OCI-LY3 (cell line): ENCODE measurements at regions not wholly inside any gene's neighbourhood (a gene's known extent, or its start where the extent isn't known, plus 50 kb on each side); places are given as distances from the start of the nearest gene placed in this dataset.

Experiments
- EZH2phosphoT487 ChIP-seq: fragments of 200-600 bp; shearing (Covaris generic); IDR thresholded peaks from 2 replicates; pipeline ENCODE4 v1.6.1; 2018; ENCODE audit warnings: antibody characterized with exemption, mixed run types, low read depth
- TF ChIP-seq, protein P1 (sequence below): fragments of 200-600, 300-600 bp; sonication (generic); IDR thresholded peaks from 2 replicates; pipeline ENCODE4 v1.5.1; 2014; ENCODE audit warnings: antibody characterized with exemption, low read length, low read depth

- TF ChIP-seq, protein P1, sequence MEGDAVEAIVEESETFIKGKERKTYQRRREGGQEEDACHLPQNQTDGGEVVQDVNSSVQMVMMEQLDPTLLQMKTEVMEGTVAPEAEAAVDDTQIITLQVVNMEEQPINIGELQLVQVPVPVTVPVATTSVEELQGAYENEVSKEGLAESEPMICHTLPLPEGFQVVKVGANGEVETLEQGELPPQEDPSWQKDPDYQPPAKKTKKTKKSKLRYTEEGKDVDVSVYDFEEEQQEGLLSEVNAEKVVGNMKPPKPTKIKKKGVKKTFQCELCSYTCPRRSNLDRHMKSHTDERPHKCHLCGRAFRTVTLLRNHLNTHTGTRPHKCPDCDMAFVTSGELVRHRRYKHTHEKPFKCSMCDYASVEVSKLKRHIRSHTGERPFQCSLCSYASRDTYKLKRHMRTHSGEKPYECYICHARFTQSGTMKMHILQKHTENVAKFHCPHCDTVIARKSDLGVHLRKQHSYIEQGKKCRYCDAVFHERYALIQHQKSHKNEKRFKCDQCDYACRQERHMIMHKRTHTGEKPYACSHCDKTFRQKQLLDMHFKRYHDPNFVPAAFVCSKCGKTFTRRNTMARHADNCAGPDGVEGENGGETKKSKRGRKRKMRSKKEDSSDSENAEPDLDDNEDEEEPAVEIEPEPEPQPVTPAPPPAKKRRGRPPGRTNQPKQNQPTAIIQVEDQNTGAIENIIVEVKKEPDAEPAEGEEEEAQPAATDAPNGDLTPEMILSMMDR, result no peak
- TF ChIP-seq EZH2phosphoT487, result no peak
Observed at GRCh38 chr11:11763796-11764422, 77.9 kb upstream of the USP47 start.
